ENCODE measurements at regions not wholly inside any gene's neighbourhood (a gene's known extent, or its start where the extent isn't known, plus 50 kb on each side); places are given as distances from the start of the nearest gene placed in this dataset.

DNA sequence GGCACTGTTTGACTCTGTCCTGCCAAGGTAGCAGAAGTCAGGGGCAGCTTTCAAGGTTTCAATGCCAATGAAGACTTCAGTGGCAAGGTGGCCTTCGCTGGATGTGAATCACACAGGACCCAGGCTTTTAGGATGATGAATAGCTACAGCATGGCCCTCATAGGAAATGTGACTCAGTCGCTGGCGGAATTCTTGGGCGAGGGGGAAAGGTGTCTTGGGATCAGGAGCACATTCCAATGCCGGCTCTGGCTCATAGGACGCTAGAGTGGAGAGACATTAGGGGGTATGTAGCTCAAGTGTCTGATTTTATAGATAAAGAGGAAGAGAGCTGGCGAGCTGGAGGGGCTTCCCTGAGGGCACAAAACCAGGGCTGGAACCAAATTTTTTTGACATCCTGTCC is 68.6 kb downstream of the SMIM21 start:
- peaks cover 23% of the 10 kb centered on the region for H3K9me3 Mint-ChIP-seq
- no peak overlapping the region for H3K4me3 Mint-ChIP-seq
- H3K27me3 Mint-ChIP-seq (ENCODE audit: low read depth), result peaks cover 5% of the 10 kb centered on the region
- TF ChIP-seq CTCF (IDR thresholded peaks at IDR 0.05; ENCODE audit: unreplicated experiment in 3 of 3), result no peak
- H3K27ac Mint-ChIP-seq, result no peak overlapping the region
- peaks cover 5% of the 10 kb centered on the region for H3K4me1 Mint-ChIP-seq
- peaks cover 8% of the 10 kb centered on the region for H3K36me3 Mint-ChIP-seq (ENCODE audit: low read depth)

- no peak for TF ChIP-seq CTCF (IDR thresholded peaks at IDR 0.05; ENCODE audit: unreplicated experiment in 3 of 3)
- peaks cover 6% of the 10 kb centered on the region for H3K4me1 Mint-ChIP-seq
- H3K9me3 Mint-ChIP-seq, result peaks cover 48% of the 10 kb centered on the region
- no peak overlapping the region for H3K27ac Mint-ChIP-seq
- H3K27me3 Mint-ChIP-seq (ENCODE audit: low read depth), result no peaks in the 10 kb centered on the region
- no peak overlapping the region for H3K4me3 Mint-ChIP-seq
- peaks cover 15% of the 10 kb centered on the region for H3K36me3 Mint-ChIP-seq (ENCODE audit: low read depth)
These were observed 74.1 kb downstream of the SMIM21 start for GRCh38 chr18:75353357-75353756.

GRCh38 chr18:75351409-75351808 is 76.1 kb downstream of the SMIM21 start:
- Mint-ChIP-seq H3K9me3 (peaks cover 40% of the 10 kb centered on the region), H3K27ac (no peak overlapping the region), H3K36me3 (ENCODE audit: low read depth) (peaks cover 10% of the 10 kb centered on the region), H3K4me3 (no peak overlapping the region), H3K4me1 (peaks cover 6% of the 10 kb centered on the region), H3K27me3 (ENCODE audit: low read depth) (no peaks in the 10 kb centered on the region)
- no peak for TF ChIP-seq CTCF (IDR thresholded peaks at IDR 0.05; ENCODE audit: unreplicated experiment in 3 of 3)

GRCh38 chr18:75350857-75351256 is 76.6 kb downstream of the SMIM21 start:
- no peaks in the 10 kb centered on the region for H3K27me3 Mint-ChIP-seq (ENCODE audit: low read depth)

GRCh38 chr18:75350512-75350839 is 77.0 kb downstream of the SMIM21 start:
- TF ChIP-seq CTCF (IDR thresholded peaks at IDR 0.05; ENCODE audit: unreplicated experiment in 3 of 3), result no peak
- peaks cover 10% of the 10 kb centered on the region for H3K36me3 Mint-ChIP-seq (ENCODE audit: low read depth)
- H3K27me3 Mint-ChIP-seq (ENCODE audit: low read depth), result no peaks in the 10 kb centered on the region
- H3K4me3 Mint-ChIP-seq, result no peak overlapping the region
- H3K27ac Mint-ChIP-seq, result peak overlapping the region in 1 of 3 experiments; percentile 16
- H3K9me3 Mint-ChIP-seq, result peaks cover 36% of the 10 kb centered on the region
- peaks cover 6% of the 10 kb centered on the region for H3K4me1 Mint-ChIP-seq

More at GRCh38 chr18:75350857-75351256, 76.6 kb downstream of the SMIM21 start:
- peaks cover 10% of the 10 kb centered on the region for H3K36me3 Mint-ChIP-seq (ENCODE audit: low read depth)
- no peak overlapping the region for H3K4me3 Mint-ChIP-seq
- no peak for TF ChIP-seq CTCF (IDR thresholded peaks at IDR 0.05; ENCODE audit: unreplicated experiment in 3 of 3)
- peaks cover 37% of the 10 kb centered on the region for H3K9me3 Mint-ChIP-seq
- peaks cover 6% of the 10 kb centered on the region for H3K4me1 Mint-ChIP-seq
- H3K27ac Mint-ChIP-seq, result peak overlapping the region in 1 of 3 experiments; percentile 16

DNA sequence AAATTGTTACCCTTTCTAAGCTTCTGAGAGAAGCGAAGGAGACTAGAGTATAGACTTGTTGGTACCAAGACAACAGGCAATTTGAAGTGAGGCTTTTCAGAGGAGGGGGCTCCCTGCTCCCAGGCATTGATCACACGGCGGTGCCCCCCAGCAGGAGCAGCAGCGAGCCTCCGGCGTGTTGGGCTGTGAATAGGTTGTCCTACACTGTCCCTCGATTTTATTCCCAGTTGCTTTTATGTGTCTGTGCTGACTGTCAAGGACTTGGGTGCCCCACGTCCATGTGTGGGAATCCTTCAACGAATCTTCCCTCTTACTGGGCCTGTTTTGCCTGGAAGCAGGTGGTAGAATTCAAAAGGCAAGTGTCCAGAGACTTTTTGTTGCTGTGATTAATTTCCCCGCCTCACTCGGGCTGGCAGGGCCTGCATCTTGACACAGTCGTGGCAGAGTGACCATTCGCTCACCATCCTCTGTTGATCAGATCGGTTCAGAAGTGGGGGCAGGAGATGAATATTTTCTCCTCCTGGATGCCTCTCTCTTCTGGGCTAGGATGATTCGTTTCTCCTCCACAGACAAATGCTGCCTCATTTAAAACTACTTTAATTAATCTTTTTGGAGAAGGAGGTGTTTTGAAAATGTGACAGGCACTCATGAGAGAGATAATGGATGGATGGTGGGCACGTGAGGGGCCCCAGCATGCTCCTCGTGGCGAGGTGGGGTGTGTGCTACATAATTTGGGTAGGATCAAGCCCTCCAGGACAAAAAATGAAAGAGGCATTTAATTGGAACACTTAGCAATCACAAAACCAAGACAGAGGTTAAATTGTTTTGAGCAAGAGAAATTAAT is 77.6 kb downstream of the SMIM21 start:
- no peak overlapping the region for H3K4me3 Mint-ChIP-seq
- peaks cover 34% of the 10 kb centered on the region for H3K9me3 Mint-ChIP-seq
- H3K4me1 Mint-ChIP-seq, result peaks cover 6% of the 10 kb centered on the region
- no peaks in the 10 kb centered on the region for H3K27me3 Mint-ChIP-seq (ENCODE audit: low read depth)
- no peak for TF ChIP-seq CTCF (IDR thresholded peaks at IDR 0.05; ENCODE audit: unreplicated experiment in 3 of 3)
- peaks cover 10% of the 10 kb centered on the region for H3K36me3 Mint-ChIP-seq (ENCODE audit: low read depth)
- H3K27ac Mint-ChIP-seq, result peak overlapping the region in 1 of 3 experiments; percentile 16

Data from nephron (organoid).